HG03354 (cell line): ENCODE measurements at regions not wholly inside any gene's neighbourhood (a gene's known extent, or its start where the extent isn't known, plus 50 kb on each side); places are given as distances from the start of the nearest gene placed in this dataset.

ENCODE experiments used
- ATAC-seq: cut with Tn5 transposase; IDR thresholded peaks from one replicate; pipeline ENCODE4 v1.9.1; 2021; ENCODE audit warnings: mild to moderate bottlenecking; ENCODE audit not compliant: unreplicated experiment, poor library complexity, severe bottlenecking

DNA sequence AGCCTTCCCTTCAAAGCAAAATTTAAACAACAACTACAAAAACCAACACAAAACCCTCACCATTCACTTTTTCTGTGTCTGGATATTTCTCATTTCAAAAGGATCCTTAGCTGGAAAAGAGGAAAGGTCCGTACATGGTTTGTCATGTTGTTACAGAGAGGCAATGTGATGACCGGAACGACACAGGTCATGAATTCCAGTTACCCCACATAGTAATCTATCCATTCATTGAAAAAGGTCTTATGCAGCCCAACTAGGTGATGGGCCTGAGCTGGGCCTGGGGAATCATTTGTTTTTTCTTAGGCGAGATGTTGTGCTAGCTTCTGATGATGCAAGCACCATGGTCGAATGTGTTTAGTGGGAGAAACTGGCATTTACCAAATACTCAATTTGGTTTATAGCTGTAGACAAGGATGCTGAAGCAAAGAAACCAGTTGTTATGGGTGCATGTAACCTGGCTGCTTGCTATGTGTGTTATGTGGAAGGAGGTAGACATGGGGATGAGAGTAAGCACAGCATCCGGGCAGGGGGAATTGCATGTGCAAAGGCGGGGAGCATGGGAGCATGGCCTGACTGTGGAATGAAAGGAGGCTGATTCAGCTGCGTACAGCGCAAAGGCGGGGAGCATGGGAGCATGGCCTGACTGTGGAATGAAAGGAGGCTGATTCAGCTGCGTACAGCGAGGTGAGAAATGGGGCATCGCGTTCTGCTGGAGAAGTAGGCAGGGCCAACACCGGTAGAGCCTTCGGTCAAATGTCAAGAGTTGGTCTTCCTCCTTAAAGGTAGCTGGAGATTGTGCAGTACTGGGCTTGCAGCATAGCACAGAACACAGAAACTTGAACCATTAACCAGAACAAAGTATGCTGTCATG is 269.7 kb upstream of the MAF start:
- ATAC-seq: no peak

DNA sequence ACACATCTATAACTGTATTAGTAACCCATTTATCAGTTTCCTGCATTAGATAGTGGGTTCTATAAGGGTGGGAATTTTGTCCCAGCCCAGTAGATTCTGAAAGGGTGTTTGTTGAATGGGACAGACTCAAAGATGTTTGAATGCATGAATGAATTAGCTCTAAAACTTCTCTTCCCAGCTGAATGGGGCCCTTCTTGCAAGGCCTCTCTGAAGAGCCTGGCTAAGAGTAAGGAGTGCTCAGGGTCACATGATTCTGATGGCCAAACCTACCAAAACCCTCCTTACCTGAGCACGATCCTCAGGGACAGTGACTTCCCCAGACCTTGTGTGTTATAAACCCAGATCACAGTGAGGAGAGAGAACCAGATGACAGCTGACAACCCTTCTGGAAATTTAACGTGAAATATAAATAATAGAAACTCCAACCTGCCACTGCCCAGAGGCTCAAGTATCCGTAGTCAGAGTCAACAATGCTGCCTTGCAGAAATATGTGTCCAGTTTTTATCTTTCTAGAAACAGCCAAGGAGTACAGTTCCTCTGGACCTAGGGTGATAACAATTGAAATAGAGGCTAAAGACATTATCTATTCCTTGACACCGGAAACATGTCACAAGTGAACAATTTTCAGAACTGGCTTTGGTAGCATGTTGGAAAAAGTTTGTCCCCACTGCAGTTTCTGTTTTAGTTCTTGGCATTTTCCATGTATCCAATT is 268.9 kb upstream of the MAF start:
- ATAC-seq: no peak

DNA sequence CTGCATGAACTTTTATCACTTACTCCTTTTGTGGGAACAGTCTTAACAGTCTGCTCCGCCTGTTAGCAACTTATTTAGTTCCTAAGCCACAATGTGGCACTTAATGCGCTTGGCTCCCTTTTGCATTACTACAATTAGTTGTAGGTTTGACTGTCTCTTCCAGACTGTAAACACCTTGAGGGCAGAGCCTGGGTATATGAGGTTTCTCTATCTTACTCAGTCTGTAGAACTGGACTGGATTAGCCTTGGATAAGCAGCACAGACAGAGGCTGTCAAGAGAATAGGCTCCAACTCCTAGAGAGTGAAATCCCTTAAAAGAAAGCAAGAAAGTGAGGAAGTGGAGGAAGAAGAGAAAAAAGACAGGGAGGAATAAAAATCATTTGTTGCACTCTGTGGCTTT is 268.3 kb upstream of the MAF start:
- no peak for ATAC-seq

DNA sequence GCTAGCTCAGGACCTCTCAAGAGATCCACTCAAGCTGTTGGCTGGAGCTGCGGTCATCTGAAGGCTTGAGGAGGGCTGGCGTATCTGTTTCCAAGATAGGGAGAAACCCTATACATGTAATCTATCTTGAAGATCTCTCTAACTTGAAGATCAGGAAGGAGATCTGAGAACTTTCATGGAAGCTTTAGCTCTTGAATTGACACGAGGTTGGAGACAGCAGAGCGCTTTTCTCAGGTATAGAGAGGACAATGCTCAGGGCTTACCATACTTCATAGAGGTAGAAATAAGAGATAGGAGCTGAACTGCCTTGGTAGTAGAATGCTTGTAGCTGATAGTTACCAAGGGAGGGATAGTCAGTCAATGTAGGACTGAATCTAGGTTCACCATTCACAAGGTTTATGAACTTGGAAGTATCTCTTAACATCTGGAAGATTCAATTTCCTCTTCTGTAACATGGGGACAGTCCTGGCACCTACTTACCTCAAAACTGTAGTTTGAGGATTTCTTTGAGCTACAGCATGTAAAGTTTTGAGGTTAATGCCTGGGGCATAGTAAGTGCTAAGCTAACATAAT is 267.0 kb upstream of the MAF start:
- ATAC-seq: no peak

DNA sequence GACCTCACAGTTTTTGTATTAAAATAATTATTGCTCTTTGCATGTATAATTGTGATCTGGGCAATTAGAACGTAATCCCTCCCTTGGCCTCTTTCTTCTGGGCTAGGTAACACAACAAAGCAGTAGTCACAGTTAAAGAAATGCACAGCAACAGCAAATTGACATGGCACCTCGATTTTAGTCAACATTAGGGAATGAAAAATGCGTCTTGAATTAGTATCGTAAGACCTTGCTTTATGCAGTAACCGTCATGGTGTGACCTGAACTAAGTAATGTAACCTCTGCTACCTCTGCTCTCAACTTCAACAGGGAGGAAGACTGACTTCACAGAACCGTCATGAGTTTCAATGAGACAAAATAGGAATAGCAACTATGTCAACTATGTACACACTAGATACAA is 265.4 kb upstream of the MAF start:
- ATAC-seq: no peak

DNA sequence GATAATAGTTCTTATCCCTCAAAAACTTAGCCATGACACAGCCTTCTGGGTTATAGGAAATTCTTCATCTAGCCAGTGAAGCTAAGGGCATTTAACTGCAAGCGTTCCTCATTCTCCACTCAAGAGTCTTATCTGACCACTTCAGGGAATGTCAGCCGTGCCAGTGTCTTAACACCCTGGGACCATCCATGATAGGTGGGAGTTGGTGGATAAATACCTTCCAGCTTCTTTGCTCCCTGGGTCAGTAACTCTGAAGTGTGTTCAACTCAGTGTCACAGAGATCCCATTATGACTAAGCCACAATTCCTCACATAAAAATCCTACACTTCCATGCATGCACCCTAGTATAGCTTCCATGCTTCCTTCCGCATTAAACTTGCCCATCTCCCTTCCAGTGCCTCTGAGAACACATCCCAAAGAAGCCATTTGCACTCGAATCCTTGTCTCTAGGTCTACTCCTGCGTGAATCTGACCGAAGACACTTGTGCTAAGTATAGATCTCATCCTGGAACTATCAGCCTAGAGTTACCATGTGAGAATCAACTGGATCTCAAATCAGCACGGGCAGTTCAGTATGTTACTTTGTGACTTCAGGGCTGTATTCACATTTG is 264.3 kb upstream of the MAF start:
- no peak for ATAC-seq

DNA sequence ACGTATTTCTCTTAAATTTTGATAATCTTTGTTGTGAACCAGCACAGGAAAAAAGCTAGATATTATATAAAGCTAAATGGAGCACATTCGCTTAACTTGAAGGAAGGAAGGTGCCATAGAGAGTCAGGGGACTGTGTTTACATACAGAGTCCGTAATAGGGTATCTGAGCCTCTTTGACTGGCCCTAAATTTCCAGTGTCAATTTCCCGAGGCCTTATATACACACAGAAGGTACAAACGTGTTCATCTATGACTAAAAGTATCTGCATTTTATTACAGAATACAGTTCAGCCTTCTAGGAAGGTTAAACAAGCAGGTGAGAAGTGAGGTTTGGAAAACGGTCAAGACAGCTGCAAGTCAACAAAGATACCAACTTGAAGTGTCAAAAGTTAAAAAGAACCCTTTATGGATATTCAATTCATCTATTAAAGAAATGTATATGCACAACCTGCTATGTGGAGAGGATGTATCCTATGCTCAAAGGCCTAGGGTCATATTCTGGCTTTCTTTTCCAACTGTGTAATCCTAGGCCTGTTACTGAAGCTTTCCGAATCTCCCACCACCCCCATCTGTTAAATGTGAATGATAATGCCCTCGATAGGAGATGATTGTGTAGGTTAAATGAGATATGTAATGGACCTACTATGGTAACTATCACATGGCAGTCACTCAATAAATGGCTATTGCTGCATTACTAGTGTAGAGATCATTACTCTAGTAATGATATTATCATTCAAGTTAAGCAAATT is 263.7 kb upstream of the MAF start:
- ATAC-seq: no peak

DNA sequence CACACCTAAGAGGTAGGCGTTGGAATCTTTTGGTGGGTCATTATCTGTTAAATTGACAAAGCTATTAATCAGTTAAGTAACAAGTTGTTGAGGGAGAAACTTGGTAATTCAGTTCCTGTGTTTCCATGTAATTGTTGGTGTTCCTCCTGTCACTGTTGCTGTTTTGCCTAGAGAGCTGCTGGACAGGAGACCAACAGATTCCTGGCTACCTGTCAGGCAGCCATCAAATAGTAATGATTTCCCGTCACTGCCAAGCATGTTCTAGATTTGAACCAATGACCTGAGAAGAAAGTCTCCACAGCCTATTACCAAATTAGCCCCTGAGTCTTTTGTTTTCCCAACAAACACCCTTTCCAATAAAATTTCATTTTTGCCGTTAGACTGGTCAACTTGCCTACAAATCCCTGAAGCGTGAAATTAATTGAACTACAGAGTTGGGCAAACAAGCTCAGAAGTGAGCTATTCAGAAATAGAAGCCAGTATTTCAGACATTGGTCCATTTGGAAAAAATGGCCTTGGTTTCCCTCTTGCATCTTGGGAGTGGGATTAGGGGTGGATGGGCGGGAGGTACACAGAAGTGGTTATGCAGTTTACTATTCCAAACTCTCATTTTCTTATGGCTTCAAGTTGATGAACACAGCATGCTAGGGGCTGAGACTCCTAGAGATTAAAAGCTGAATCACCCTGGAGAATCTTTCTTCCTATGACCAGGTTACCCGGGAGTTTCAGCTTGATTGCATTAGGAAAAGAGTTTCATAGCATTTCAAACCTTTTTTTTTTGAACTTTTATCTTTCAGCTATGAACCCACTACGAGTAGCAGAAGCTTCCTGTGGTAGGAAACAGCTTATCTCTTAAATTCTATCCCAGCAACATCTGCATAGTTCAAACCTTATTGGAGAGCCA is 262.8 kb upstream of the MAF start:
- ATAC-seq: no peak

DNA sequence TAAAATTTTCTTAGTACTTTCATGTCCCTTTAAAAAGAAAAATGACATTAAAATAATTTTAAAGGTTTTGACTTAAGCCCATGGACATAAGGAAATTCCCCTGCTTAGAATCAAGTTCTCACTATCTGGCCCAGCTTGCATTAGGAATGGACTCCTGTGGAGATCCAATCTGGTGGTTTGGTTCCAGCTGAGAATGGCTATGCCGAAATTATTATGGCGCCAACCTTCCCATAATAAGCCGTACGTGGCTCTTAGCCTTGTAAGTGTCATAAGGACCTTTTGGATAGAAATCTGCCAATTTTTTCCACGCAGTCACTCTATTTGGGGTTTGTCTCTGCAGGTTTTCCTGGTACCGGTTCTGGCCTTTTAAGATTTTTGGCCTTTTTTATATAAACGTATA is 262.1 kb upstream of the MAF start:
- ATAC-seq: no peak

DNA sequence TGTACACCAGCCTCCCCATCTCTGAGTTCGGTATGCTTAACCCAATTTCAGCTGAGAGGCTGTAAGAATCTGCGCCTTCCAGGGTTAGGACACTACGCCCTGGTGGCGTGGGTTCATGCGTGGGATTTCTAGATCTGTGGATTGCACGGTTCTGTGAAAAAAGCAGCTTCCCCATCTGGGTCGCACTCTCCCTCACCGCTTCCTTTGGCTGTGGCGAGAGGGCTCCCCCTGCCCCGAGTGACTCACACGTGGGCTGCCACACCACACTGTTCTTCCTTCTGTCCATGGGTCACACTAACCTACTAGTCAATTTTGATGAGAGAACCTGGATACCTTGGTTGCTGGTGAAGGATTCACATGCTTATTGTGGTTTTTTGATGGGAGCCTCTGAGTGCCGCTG is 256.0 kb upstream of the MAF start:
- no peak for ATAC-seq

DNA sequence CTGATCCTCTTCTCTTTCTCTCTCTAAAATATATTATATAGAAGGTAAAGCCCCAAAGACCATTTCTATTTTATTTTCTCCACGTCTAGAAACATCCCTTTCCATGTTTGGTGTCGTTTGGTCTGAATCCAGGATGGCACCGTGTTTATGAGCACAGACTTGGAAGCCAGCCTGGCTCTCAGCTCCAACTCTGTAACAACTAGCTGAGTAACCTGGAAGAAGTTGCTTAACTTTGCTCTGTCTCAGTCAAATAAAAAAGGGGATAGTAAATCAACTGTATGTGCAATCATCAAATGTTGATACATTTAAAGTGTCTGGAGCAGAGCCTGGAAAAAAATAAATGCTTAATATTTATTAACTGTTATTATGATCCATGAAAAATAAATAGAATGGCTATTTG is 249.8 kb upstream of the MAF start:
- no peak for ATAC-seq

DNA sequence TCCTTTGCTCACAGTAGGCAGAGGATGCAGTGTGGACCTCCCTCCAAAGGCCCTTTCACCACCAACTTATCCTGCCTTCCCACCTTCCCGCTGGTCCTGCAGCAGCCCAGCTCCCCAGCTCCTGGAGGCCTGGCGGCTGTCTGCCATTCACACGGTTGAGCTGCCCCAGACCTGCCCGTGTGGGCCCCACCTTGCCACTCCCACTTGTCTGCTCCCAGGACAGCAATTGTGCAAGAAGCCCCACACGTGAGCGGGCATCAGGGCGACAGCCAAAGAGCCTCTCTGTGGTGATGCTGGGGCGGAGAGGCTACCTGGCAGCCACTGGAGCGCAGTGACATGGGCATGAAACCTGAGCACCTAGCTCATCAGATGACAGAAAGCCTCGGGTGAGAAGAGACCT is 248.6 kb upstream of the MAF start:
- ATAC-seq: no peak

DNA sequence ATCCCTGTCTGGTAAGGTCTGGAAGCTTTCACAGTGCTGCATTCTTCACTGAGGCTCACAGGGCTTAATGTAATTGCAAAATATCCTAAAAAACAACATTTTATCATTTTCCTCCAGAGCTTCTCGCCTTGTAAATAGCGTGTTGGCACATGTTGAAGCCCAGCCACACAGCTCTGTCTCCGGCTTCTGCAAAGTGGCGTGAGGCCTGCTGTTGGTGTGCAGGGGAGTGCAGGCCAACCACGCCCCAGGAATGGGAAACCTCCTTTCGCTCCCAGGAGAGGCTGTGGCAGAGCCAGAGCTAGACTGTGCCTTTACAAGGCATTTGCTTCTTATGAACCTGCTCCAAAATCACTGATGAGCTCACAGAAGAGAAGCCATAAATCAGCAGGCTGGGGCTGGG is 248.2 kb upstream of the MAF start:
- ATAC-seq: no peak

DNA sequence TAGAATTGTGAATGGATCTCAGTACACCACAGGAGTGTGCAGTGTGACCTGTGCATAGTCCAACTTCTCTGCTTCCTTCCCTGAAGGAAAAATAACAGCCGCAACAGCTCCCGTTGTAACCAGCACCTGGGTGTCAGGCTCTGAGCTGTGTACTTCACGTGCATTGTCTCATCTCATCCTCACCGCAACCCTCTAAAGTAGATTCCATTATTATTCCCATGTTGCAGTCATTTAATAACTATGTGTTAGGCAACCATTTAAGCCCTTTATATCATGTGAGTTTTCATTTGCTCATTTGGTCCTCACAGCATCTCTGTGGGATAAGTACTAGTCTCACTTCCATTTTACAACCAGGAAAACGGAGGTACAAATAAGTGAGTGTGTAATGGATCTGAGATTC is 247.0 kb upstream of the MAF start:
- no peak for ATAC-seq

DNA sequence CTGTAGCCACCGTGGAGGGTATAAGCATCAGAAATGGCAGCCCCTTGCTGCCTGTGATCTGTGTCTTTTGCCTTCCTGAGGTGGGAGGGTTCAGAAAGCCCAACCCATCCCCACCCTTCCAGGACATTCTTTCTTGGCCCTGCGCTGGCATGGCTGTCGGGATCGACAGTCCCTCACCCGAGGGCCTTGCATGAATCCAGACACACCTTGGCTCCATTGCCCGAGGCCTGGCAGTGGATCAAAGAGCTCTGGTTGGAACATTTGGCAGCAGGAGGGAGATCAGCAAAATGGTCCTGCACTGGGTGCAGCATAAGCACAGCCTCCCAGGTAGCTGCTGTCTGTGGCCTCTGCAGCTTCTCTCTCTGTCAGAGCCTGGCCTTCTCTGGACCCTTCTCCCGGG is 246.6 kb upstream of the MAF start:
- ATAC-seq: no peak

DNA sequence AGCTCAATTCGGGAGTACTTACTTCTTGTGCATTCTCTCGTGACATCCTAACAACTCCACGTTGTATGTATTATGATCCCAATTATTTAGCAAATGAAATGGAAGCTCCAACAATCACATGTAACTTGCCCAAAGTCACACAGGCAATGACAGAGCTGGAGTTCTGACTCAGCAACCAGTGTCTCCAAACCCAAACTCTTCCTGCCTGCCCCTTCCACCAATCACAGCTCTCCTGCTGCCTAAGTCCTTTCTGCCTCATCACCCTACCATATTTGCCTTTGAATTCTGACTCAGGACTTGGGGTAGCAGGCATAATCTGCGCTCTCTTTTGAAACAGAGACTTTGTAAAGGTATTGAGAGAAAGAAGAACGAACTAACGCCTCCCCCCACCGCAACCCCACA is 245.2 kb upstream of the MAF start:
- ATAC-seq: no peak

DNA sequence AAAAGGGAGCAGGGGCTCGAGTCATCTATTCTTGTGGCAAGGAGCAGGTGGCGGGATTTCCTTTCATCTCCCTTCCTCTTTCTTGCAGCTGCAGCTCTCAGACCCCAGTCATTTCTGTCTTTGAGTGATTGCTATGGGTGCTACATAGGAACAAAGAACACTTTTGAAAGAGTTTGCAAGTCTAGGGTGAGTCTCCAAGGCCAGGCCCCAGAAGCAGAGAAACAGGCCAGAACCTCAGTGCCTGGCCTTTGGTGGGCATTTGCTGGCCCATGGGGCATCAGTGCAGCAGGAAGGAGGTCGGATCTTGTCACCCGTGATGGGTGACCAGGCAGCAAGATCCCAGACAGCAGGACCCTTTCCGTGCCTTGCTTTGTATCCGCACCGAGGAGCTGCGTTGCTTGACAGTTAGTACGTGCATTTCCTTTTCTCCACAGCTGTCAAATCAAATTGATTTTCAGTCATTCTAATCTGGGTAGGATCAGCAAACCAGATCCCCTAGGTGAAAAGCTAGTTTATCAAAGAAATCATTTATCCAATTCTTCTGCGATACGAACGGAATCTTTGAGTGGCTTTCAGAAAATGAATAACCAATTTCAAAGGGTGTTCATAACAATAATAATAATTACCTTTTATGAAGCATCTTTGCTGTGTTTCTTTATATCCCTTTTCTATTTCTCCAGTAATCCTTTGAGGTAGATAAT is 244.6 kb upstream of the MAF start:
- peak; percentile 89 for ATAC-seq

DNA sequence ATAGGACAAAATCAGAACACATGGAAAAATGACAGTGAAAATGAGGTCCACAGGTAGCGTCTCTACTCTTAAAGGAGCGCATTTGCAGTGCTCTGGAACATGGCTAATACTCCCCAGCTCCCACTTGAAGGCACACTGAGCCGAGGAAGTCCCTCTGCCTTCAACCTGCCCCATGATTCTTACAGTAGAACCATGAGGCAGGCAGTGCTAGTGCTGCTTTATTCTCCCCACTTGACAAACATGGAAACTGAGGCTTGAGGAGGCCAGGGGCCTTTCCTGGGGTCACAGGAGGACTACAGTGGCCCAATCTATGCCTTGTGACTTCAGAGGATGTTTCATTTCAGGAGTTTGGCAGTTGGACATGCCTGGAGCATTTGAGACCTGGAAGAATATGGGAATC is 244.1 kb upstream of the MAF start:
- no peak for ATAC-seq
